ENCODE measurements at regions not wholly inside any gene's neighbourhood (a gene's known extent, or its start where the extent isn't known, plus 50 kb on each side); places are given as distances from the start of the nearest gene placed in this dataset.

DNA sequence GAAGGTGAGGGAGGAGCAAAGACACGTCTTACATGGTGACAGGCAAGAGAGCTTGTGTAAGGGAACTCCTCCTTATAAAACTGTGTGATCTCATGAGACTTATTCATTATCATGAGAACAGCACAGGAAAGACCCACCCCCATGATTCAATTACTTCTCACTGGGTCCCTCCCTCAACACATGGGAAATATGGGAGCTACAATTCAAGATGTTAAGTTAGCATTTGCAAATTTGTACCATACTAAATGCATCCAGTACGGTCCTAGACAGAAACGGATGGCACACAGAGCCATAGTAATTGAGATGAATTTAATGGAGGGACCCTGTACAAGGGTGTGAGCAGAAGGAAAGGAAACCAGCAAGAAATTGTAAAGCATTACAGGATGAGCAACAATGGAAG lies 765.8 kb upstream of the API5 start:
- Histone ChIP-seq H3K4me1 (no peaks in the 10 kb centered on the region), H3K9me3 (no peaks in the 10 kb centered on the region), H3K4me3 (no peak overlapping the region), H3K36me3 (no peaks in the 10 kb centered on the region), H3K27ac (no peak overlapping the region), H3K27me3 (no peaks in the 10 kb centered on the region)
- TF ChIP-seq POLR2A (IDR thresholded peaks at IDR 0.05), result no peak
- TF ChIP-seq, protein P1, sequence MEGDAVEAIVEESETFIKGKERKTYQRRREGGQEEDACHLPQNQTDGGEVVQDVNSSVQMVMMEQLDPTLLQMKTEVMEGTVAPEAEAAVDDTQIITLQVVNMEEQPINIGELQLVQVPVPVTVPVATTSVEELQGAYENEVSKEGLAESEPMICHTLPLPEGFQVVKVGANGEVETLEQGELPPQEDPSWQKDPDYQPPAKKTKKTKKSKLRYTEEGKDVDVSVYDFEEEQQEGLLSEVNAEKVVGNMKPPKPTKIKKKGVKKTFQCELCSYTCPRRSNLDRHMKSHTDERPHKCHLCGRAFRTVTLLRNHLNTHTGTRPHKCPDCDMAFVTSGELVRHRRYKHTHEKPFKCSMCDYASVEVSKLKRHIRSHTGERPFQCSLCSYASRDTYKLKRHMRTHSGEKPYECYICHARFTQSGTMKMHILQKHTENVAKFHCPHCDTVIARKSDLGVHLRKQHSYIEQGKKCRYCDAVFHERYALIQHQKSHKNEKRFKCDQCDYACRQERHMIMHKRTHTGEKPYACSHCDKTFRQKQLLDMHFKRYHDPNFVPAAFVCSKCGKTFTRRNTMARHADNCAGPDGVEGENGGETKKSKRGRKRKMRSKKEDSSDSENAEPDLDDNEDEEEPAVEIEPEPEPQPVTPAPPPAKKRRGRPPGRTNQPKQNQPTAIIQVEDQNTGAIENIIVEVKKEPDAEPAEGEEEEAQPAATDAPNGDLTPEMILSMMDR (IDR thresholded peaks at IDR 0.05 in 4 of 5, conservative IDR thresholded peaks at IDR 0.05 in 1 of 5), result no peak
- DNase-seq, result no peak
- in situ Hi-C loops (cut with MboI; ENCODE audit: low sequenced_read_pairs in 4 of 4), result no loop called here
- ATAC-seq, result no peak
- intact Hi-C loops (cut with DNase I; ENCODE audit: low total_unique reads), result no loop called here

DNA sequence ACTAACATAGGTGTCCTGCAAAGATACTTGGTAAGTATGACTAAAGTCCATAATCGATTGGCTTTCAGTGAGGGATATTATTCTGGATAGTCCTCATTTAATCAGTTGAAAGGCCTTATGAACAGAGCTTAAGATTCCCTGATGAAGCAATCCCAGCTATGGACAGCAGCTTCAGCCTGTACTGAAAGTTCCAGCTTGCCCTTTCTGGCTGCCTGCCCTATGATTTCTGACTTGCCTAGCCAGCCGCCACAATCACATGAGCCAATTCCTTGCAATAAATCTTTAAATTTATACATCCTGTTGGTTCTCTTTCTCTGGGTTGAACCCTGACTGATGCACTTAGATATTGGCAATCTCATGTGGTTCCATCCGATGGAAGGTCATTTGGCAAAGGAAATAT lies 759.0 kb upstream of the API5 start:
- Histone ChIP-seq H3K36me3 (no peaks in the 10 kb centered on the region), H3K27me3 (no peaks in the 10 kb centered on the region), H3K4me3 (no peak overlapping the region), H3K4me1 (no peaks in the 10 kb centered on the region), H3K27ac (no peak overlapping the region), H3K9me3 (no peaks in the 10 kb centered on the region)
- TF ChIP-seq, protein P1 (IDR thresholded peaks at IDR 0.05 in 4 of 5, conservative IDR thresholded peaks at IDR 0.05 in 1 of 5), result no peak
- TF ChIP-seq POLR2A (IDR thresholded peaks at IDR 0.05), result no peak
- DNase-seq (no peak), ATAC-seq (no peak)
- intact Hi-C loops (cut with DNase I; ENCODE audit: low total_unique reads) (no loop called here), in situ Hi-C loops (cut with MboI; ENCODE audit: low sequenced_read_pairs in 4 of 4) (no loop called here)

DNA sequence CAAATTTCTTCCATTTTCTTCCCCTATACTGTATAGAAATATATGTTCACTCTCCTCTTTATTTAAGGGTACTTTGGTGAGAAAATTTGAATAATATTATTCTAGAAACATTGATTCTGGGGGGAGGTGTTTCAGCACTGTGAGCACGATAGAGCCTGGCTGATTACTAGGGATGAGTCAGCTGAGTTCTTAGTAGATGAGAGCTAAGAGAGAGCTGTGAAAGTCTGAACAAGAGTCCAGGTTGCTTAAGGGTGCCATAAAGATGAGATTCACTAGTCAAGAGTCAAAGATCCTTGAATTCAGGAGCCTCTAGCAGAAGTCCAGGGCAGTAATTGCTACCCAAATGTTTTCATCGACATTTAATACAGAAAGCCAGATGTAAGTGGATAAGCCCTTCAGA lies 756.6 kb upstream of the API5 start:
- no peak for ATAC-seq
- no peak for DNase-seq

DNA sequence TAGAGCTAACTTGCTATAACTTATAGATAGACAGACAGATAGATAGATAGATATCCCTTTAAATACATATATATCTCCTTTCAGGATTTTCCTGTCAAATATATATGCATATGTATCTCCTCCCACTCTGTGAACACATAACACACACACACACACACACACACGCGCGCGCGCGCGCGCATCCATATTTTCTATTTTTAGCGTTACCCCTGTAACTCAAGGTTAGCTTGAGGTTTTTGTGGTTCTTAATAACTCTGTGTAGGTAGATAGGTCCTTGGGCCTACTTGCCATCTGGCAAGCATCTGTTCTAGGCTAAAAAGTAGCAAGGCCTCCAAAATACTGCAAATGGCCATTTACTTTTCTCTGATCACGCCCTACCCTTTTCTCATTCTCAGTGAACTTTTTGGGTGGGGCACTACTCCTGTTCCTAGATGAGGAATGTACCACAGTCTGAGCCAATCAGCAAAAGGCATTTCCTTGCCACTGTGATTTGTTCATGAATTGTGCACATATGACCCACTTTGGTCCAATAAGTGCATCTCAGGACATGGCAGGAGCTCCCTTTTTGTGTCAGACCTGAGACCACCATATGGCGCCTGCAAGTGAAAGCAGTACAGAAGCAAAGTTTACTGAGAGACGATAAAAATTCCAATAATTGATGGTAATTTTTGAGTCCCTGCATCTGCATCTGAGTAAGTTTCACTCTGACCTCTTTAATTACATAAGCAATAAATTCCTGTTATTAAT lies 740.5 kb upstream of the API5 start:
- no peak for TF ChIP-seq POLR2A (IDR thresholded peaks at IDR 0.05)
- TF ChIP-seq, protein P1 (IDR thresholded peaks at IDR 0.05 in 4 of 5, conservative IDR thresholded peaks at IDR 0.05 in 1 of 5), result no peak
- intact Hi-C loops (cut with DNase I; ENCODE audit: low total_unique reads) (no loop called here), in situ Hi-C loops (cut with MboI; ENCODE audit: low sequenced_read_pairs in 4 of 4) (no loop called here)
- Histone ChIP-seq H3K27me3 (no peaks in the 10 kb centered on the region), H3K27ac (no peak overlapping the region), H3K4me3 (no peak overlapping the region), H3K36me3 (no peaks in the 10 kb centered on the region), H3K4me1 (no peaks in the 10 kb centered on the region), H3K9me3 (no peaks in the 10 kb centered on the region)
- ATAC-seq (no peak), DNase-seq (no peak)

More for the DNA sequence above, 756.6 kb upstream of the API5 start:
- intact Hi-C loops (cut with DNase I; ENCODE audit: low total_unique reads), result no loop called here
- no peaks in the 10 kb centered on the region for H3K9me3 ChIP-seq
- in situ Hi-C loops (cut with MboI; ENCODE audit: low sequenced_read_pairs in 4 of 4), result no loop called here
- TF ChIP-seq POLR2A (IDR thresholded peaks at IDR 0.05), result no peak
- TF ChIP-seq, protein P1 (IDR thresholded peaks at IDR 0.05 in 4 of 5, conservative IDR thresholded peaks at IDR 0.05 in 1 of 5), result no peak
- H3K27ac ChIP-seq, result no peak overlapping the region
- H3K4me1 ChIP-seq, result no peaks in the 10 kb centered on the region
- no peaks in the 10 kb centered on the region for H3K36me3 ChIP-seq
- H3K27me3 ChIP-seq, result no peaks in the 10 kb centered on the region
- H3K4me3 ChIP-seq, result no peak overlapping the region
